ENCODE measurements at regions not wholly inside any gene's neighbourhood (a gene's known extent, or its start where the extent isn't known, plus 50 kb on each side); places are given as distances from the start of the nearest gene placed in this dataset.

- TF ChIP-seq SMAD3 (CRISPR knock-in tag; IDR thresholded peaks at IDR 0.05; ENCODE audit: borderline replicate concordance): no peak
- TF ChIP-seq ZNF671 (CRISPR knock-in tag; IDR thresholded peaks at IDR 0.05): no peak
These were observed 1378.8 kb upstream of the DDX18 start (continued) for GRCh38 chr2:116435648-116436047.

- H3K27ac Mint-ChIP-seq: no peak overlapping the region
- H3K4me1 Mint-ChIP-seq: no peaks in the 10 kb centered on the region
- ChIA-PET POLR2A (no interaction called here), CTCF (no interaction called here)
- H3K4me3 Mint-ChIP-seq: no peak overlapping the region
- TF ChIP-seq JUN (CRISPR knock-in tag; IDR thresholded peaks at IDR 0.05): no peak
- TF ChIP-seq TEAD4 (CRISPR knock-in tag; IDR thresholded peaks at IDR 0.05): no peak
- no peak for TF ChIP-seq ZSCAN18 (CRISPR knock-in tag; IDR thresholded peaks at IDR 0.05)
- no peak for TF ChIP-seq ERG (CRISPR knock-in tag; IDR thresholded peaks at IDR 0.05)
- no peak for TF ChIP-seq SP1 (CRISPR knock-in tag; conservative IDR thresholded peaks at IDR 0.05)
- no peak for TF ChIP-seq ARID4B (CRISPR knock-in tag; IDR thresholded peaks at IDR 0.05; ENCODE audit: borderline replicate concordance)
- no peak for TF ChIP-seq ZNF425 (CRISPR knock-in tag; conservative IDR thresholded peaks at IDR 0.05)
- TF ChIP-seq NFYB (CRISPR knock-in tag; conservative IDR thresholded peaks at IDR 0.05; ENCODE audit: low read depth): no peak
- no peak for TF ChIP-seq FOXK1 (CRISPR knock-in tag; IDR thresholded peaks at IDR 0.05)
- no peak for TF ChIP-seq NR3C1 (CRISPR knock-in tag; conservative IDR thresholded peaks at IDR 0.05; ENCODE audit: low read depth)
- TF ChIP-seq ZNF138 (CRISPR knock-in tag; conservative IDR thresholded peaks at IDR 0.05): no peak
- no peak for TF ChIP-seq NFATC4 (CRISPR knock-in tag; IDR thresholded peaks at IDR 0.05)
- TF ChIP-seq NR2C2 (CRISPR knock-in tag; IDR thresholded peaks at IDR 0.05): no peak
- TF ChIP-seq TCF7 (CRISPR knock-in tag; IDR thresholded peaks at IDR 0.05; ENCODE audit: low read depth): no peak
- TF ChIP-seq ZNF219 (CRISPR knock-in tag; IDR thresholded peaks at IDR 0.05; ENCODE audit: borderline replicate concordance): no peak
- TF ChIP-seq ATF3 (CRISPR knock-in tag; conservative IDR thresholded peaks at IDR 0.05): no peak
- no peak for TF ChIP-seq CREB1 (CRISPR knock-in tag; IDR thresholded peaks at IDR 0.05)
- TF ChIP-seq CREM (CRISPR knock-in tag; IDR thresholded peaks at IDR 0.05): no peak
- peaks cover 28% of the 10 kb centered on the region for H3K36me3 Mint-ChIP-seq
- H3K27me3 Mint-ChIP-seq (ENCODE audit: low read depth): no peaks in the 10 kb centered on the region
- ATAC-seq: no peak
- DNase-seq (ENCODE audit: low spot score): no peak
- H3K9me3 Mint-ChIP-seq: peaks cover 39% of the 10 kb centered on the region
These were observed 1374.3 kb upstream of the DDX18 start for GRCh38 chr2:116440104-116440653.
